CD14-positive monocyte (primary cell): ENCODE measurements at regions not wholly inside any gene's neighbourhood (a gene's known extent, or its start where the extent isn't known, plus 50 kb on each side); places are given as distances from the start of the nearest gene placed in this dataset.

ENCODE experiments used
- DNase-seq, 3 donors: peaks; one replicate each; pipeline ENCODE4 v3.0.0-alpha.2; 2011 to 2022
- H2AFZ ChIP-seq: 2 replicates; pipeline ENCODE4 v1.6.0; 2012; ENCODE audit warnings: mild to moderate bottlenecking, low read depth, low read length, inconsistent platforms; ENCODE audit not compliant: insufficient read depth, poor library complexity, severe bottlenecking
- H3K27ac ChIP-seq, 2 donors: 1 replicate in 1 of 2; 2 replicates in 1 of 2; pipeline ENCODE4 v1.5.1; 2012 to 2013; ENCODE audit warnings: low read length in 2 of 2, control low read depth in 1 of 2, inconsistent platforms in 1 of 2, low read depth in 1 of 2, mild to moderate bottlenecking in 1 of 2
- H3K27me3 ChIP-seq, 2 donors: one replicate each; pipeline versions ENCODE4 v1.6.0 to v1.6.1; 2011 to 2013; ENCODE audit warnings: low read length in 2 of 2; ENCODE audit not compliant: control insufficient read depth in 2 of 2, insufficient read depth in 2 of 2
- H3K36me3 ChIP-seq, 2 donors: replicated peaks in 1 of 2; 1 replicate in 1 of 2; 2 replicates in 1 of 2; pipeline versions ENCODE4 v1.5.1 to v1.6.1; 2012 to 2013; ENCODE audit warnings: low read length in 2 of 2, control low read depth in 1 of 2, inconsistent platforms in 1 of 2, mild to moderate bottlenecking in 1 of 2; ENCODE audit not compliant: insufficient read depth in 2 of 2, control insufficient read depth in 1 of 2
- H3K4me1 ChIP-seq, 2 donors: 1 replicate in 1 of 2; 2 replicates in 1 of 2; pipeline versions ENCODE4 v1.5.1 to v1.6.1; 2012 to 2013; ENCODE audit warnings: low read length in 2 of 2, control low read depth in 1 of 2, inconsistent platforms in 1 of 2, mild to moderate bottlenecking in 1 of 2, moderate library complexity in 1 of 2; ENCODE audit not compliant: insufficient read depth in 2 of 2, control insufficient read depth in 1 of 2
- H3K4me2 ChIP-seq: replicated peaks from 2 replicates; pipeline ENCODE3; 2012; ENCODE audit warnings: low read length, moderate library complexity, mild to moderate bottlenecking; ENCODE audit not compliant: poor library complexity, severe bottlenecking; ENCODE audit errors: extremely low read depth
- H3K4me3 ChIP-seq, 3 experiments: fragments of 200-600 bp in 1 of 3; sonication (generic) in 1 of 3; replicated peaks in 1 of 3; 1 replicate in 2 of 3; 2 replicates in 1 of 3; pipeline ENCODE4 v1.5.1; 2011 to 2013; ENCODE audit warnings: low read length in 3 of 3, mild to moderate bottlenecking in 3 of 3, control low read depth in 2 of 3, low read depth in 2 of 3, inconsistent platforms in 1 of 3, moderate library complexity in 1 of 3
- H3K79me2 ChIP-seq: 2 replicates; pipeline ENCODE4 v1.6.0; 2012; ENCODE audit warnings: mild to moderate bottlenecking, control low read depth, inconsistent platforms, low read length, moderate library complexity; ENCODE audit not compliant: insufficient read depth
- H3K9ac ChIP-seq: 2 replicates; pipeline ENCODE4 v1.6.0; 2017; ENCODE audit warnings: low read length, mild to moderate bottlenecking; ENCODE audit not compliant: insufficient read depth, poor library complexity, severe bottlenecking
- H3K9me3 ChIP-seq, 2 donors: replicated peaks in 1 of 2; 1 replicate in 1 of 2; 2 replicates in 1 of 2; pipeline versions ENCODE4 v1.5.1 to v1.6.1; 2012 to 2013; ENCODE audit warnings: low read length in 2 of 2, control low read depth in 1 of 2; ENCODE audit not compliant: control insufficient read depth in 1 of 2, insufficient read depth in 1 of 2
- H4K20me1 ChIP-seq: 2 replicates; pipeline ENCODE4 v1.6.0; 2012; ENCODE audit warnings: mild to moderate bottlenecking, low read length, control low read depth, moderate library complexity; ENCODE audit not compliant: insufficient read depth
- H3K27ac Mint-ChIP-seq, 7 donors: one replicate each; pipeline ENCODE4 v1.8.0; 2020; ENCODE audit warnings: mild to moderate bottlenecking in 7 of 7, mixed read lengths in 7 of 7, moderate library complexity in 6 of 7, inconsistent platforms in 2 of 7
- H3K27me3 Mint-ChIP-seq, 3 donors: one replicate each; pipeline ENCODE4 v1.8.0; 2021 to 2022; ENCODE audit warnings: low read depth in 3 of 3, mild to moderate bottlenecking in 3 of 3, mixed read lengths in 3 of 3, moderate library complexity in 3 of 3, inconsistent platforms in 1 of 3
- H3K36me3 Mint-ChIP-seq, 2 donors: one replicate each; pipeline ENCODE4 v1.8.0; 2020; ENCODE audit warnings: mixed read lengths in 2 of 2, inconsistent platforms in 1 of 2, mild to moderate bottlenecking in 1 of 2
- H3K4me1 Mint-ChIP-seq: one replicate; pipeline ENCODE4 v1.8.0; 2020; ENCODE audit warnings: mild to moderate bottlenecking, mixed read lengths
- H3K4me3 Mint-ChIP-seq, 2 donors: one replicate each; pipeline ENCODE4 v1.8.0; 2020; ENCODE audit warnings: mild to moderate bottlenecking in 2 of 2, mixed read lengths in 2 of 2, moderate library complexity in 1 of 2
- H3K9me3 Mint-ChIP-seq, 7 donors: one replicate each; pipeline ENCODE4 v1.8.0; 2020 to 2022; ENCODE audit warnings: mixed read lengths in 7 of 7, mild to moderate bottlenecking in 6 of 7, moderate library complexity in 6 of 7, inconsistent platforms in 2 of 7
- WGBS: methylation state at CpG from one replicate; pipeline ENCODE4 v1.1.5; 2013; ENCODE audit warnings: missing lambda C conversion rate; ENCODE audit not compliant: insufficient coverage; 5-methylcytosine and 5-hydroxymethylcytosine counted together
- intact Hi-C, 2 donors: fragments of 100-400 bp; cut with micrococcal nuclease; formaldehyde crosslinking; loops; one replicate each; pipeline versions ENCODE4 v1.15.0 to v1.15.1; 2023
- TF ChIP-seq, protein P1 (sequence below): fragments of 200-600 bp; IDR thresholded peaks from one replicate; pipeline ENCODE4 v1.8.0; 2022; ENCODE audit warnings: antibody characterized with exemption, mild to moderate bottlenecking

DNA sequence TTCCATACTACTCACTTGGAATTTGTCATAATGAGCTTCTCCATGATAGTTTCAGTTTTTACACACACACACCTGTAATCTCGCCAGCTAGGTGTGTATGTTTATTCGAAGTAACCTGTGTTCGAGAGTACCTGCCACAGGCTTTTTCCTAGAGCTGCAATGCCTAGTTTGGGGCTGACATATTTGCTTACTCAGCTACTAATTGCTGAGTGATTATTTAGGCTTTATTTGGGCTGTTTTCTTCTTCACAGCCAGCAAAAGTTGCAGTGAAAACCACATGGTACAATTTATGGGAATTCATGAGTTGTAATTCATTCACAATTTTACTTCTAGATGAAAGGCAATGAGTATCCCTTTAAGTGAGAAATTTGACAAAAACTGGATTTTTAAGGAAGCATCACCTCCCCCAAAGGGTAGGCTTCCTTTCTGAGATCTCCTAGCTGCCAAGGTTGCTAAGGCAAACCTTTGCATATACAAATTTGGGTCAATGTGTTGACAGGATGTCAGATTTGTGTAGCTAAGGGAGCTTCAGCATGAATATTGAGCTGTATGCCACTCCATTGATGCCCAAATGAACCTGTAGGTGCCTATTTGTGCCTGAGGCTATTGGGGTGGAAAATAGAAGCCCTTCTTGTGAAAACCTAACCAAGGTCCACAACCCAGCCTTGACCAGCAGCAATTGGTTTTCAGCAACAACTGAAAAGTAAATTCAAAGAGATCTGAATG lies 108.7 kb upstream of the OTX2 start:
- peaks cover 0 to 2% (median 2%) of the 10 kb centered on the region in 3 donors for H3K27me3 Mint-ChIP-seq
- TF ChIP-seq, protein P1, sequence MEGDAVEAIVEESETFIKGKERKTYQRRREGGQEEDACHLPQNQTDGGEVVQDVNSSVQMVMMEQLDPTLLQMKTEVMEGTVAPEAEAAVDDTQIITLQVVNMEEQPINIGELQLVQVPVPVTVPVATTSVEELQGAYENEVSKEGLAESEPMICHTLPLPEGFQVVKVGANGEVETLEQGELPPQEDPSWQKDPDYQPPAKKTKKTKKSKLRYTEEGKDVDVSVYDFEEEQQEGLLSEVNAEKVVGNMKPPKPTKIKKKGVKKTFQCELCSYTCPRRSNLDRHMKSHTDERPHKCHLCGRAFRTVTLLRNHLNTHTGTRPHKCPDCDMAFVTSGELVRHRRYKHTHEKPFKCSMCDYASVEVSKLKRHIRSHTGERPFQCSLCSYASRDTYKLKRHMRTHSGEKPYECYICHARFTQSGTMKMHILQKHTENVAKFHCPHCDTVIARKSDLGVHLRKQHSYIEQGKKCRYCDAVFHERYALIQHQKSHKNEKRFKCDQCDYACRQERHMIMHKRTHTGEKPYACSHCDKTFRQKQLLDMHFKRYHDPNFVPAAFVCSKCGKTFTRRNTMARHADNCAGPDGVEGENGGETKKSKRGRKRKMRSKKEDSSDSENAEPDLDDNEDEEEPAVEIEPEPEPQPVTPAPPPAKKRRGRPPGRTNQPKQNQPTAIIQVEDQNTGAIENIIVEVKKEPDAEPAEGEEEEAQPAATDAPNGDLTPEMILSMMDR = no peak

DNA sequence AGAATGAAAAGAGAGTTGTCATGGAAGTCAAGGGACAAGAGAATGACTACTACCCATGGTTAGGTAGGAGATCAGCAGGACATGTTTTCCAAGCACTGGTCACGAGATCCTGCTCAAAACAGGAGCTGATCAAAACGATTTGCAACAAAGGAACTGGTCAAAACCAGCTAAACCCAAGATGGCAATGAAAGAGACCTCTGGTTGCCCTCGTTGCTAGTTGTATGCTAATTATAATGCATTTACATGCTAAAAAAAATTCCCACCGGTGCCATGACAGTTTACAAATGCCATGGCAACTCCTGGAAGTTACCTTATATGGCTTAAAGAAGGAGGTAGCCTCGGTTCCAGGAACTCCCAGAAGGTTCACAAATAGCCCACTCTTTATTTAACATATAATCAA lies 95.0 kb upstream of the OTX2 start:
- WGBS = 68% methylated on average over 2 of the region's 5 CpGs
- H3K27ac Mint-ChIP-seq = no peak overlapping the region

More for the DNA sequence above, 108.7 kb upstream of the OTX2 start:
- WGBS = no CpG with 5 or more reads among the region's 3 CpGs
- Histone ChIP-seq H3K79me2 (no peaks in the 10 kb centered on the region), H3K27ac (no peak overlapping the region), H3K9ac (no peak overlapping the region), H4K20me1 (no peaks in the 10 kb centered on the region), H3K4me1 (no peaks in the 10 kb centered on the region), H3K36me3 (no peaks in the 10 kb centered on the region), H3K4me2 (no peak overlapping the region), H3K4me3 (no peak overlapping the region), H3K9me3 (no peaks in the 10 kb centered on the region), H3K27me3 (no peaks in the 10 kb centered on the region), H2AFZ (no peak overlapping the region)
- peaks cover 0 to 6% (median 0%) of the 10 kb centered on the region in 7 donors for H3K9me3 Mint-ChIP-seq
- no peak overlapping the region for H3K27ac Mint-ChIP-seq
- H3K4me3 Mint-ChIP-seq = no peak overlapping the region
- no peak for DNase-seq
- H3K36me3 Mint-ChIP-seq = no peaks in the 10 kb centered on the region
- intact Hi-C loops = no loop called here
- H3K4me1 Mint-ChIP-seq = no peaks in the 10 kb centered on the region

More for the DNA sequence above, 95.0 kb upstream of the OTX2 start:
- H3K4me3 ChIP-seq = no peak overlapping the region
- peaks cover 1 to 4% (median 3%) of the 10 kb centered on the region in 7 donors for H3K9me3 Mint-ChIP-seq
- no peak overlapping the region for H3K9ac ChIP-seq
- H3K79me2 ChIP-seq = no peaks in the 10 kb centered on the region
- no peak for DNase-seq
- no peak overlapping the region for H2AFZ ChIP-seq
- TF ChIP-seq, protein P1 = no peak
- no peaks in the 10 kb centered on the region for H3K4me1 Mint-ChIP-seq
- H3K27ac ChIP-seq = no peak overlapping the region
- H3K27me3 ChIP-seq = no peaks in the 10 kb centered on the region
- H3K9me3 ChIP-seq = peaks cover 0 to 3% of the 10 kb centered on the region in 2 donors
- H3K4me3 Mint-ChIP-seq = no peak overlapping the region
- H3K4me1 ChIP-seq = no peaks in the 10 kb centered on the region
- no peak overlapping the region for H3K4me2 ChIP-seq
- H3K36me3 Mint-ChIP-seq = no peaks in the 10 kb centered on the region
- H3K27me3 Mint-ChIP-seq = peaks cover 0 to 5% (median 5%) of the 10 kb centered on the region in 3 donors
- no peaks in the 10 kb centered on the region for H3K36me3 ChIP-seq
- intact Hi-C loops = no loop called here
- no peaks in the 10 kb centered on the region for H4K20me1 ChIP-seq
